ENCODE measurements at regions not wholly inside any gene's neighbourhood (a gene's known extent, or its start where the extent isn't known, plus 50 kb on each side); places are given as distances from the start of the nearest gene placed in this dataset.

GRCh38 chr6:98016565-98016964, 733.5 kb upstream of the MMS22L start:
- Histone ChIP-seq H2AFZ (ENCODE audit: control insufficient read depth, low read depth, low read length) (no peak overlapping the region), H3K27ac (ENCODE audit: control insufficient read depth, insufficient read depth) (no peak overlapping the region), H3K9ac (ENCODE audit: control insufficient read depth, insufficient read depth, low read length) (no peak overlapping the region), H3K4me1 (ENCODE audit: control insufficient read depth, insufficient read depth, low read length) (no peaks in the 10 kb centered on the region), H3K79me2 (ENCODE audit: control insufficient read depth, insufficient read depth, low read length) (no peaks in the 10 kb centered on the region), H3K4me3 (no peak overlapping the region), H3K27me3 (replicated peaks in 1 of 2; ENCODE audit: control insufficient read depth in 2 of 2, insufficient read depth in 2 of 2, low read length in 1 of 2) (no peaks in the 10 kb centered on the region), H3K4me2 (ENCODE audit: control insufficient read depth, insufficient read depth) (no peak overlapping the region), H3K9me3 (replicated peaks; ENCODE audit: control insufficient read depth, insufficient read depth, low read length) (no peaks in the 10 kb centered on the region), H4K20me1 (ENCODE audit: control insufficient read depth, insufficient read depth) (no peaks in the 10 kb centered on the region), H3K36me3 (ENCODE audit: control insufficient read depth in 2 of 2, insufficient read depth in 2 of 2, low read length in 1 of 2) (no peaks in the 10 kb centered on the region)
- DNase-seq (ENCODE audit: low read depth, low spot score) (no peak), FAIRE-seq (no peak), ATAC-seq (no peak)
- no TSS peak for BruUV-seq (replicated peaks)
- in situ Hi-C loops (cut with MboI) (no loop called here), intact Hi-C loops (cut with micrococcal nuclease; ENCODE audit: unreplicated experiment) (no loop called here)
- ChIA-PET CTCF (interaction anchor here (0.8 kb wide), 1 partner anchor 20 kb away, joined by 3 read pairs; no protein-coding TSS in a partner anchor), RAD21 (ENCODE audit: unreplicated experiment) (no interaction called here), SMC1A (ENCODE audit: uncharacterized antibody, unreplicated experiment) (interaction anchor here (1.0 kb wide), 1 partner anchor 9 kb away, joined by 5 read pairs; no protein-coding TSS in a partner anchor), POLR2A (no interaction called here)
- TF ChIP-seq PAX5 (IDR thresholded peaks at IDR 0.05; ENCODE audit: borderline replicate concordance, low read depth, low read length): no peak
- no peak for TF ChIP-seq NFXL1 (IDR thresholded peaks at IDR 0.05; ENCODE audit: borderline replicate concordance)
- no peak for TF ChIP-seq FOXK2 (IDR thresholded peaks at IDR 0.05)
- TF ChIP-seq CBX5 (IDR thresholded peaks at IDR 0.05; ENCODE audit: low read depth): no peak
- no peak for TF ChIP-seq ZSCAN29 (IDR thresholded peaks at IDR 0.05)
- no peak for TF ChIP-seq BCLAF1 (IDR thresholded peaks at IDR 0.05)
- no peak for TF ChIP-seq KAT2A (conservative IDR thresholded peaks at IDR 0.05; ENCODE audit: control insufficient read depth, low read depth, low read length)
- no peak for TF ChIP-seq IRF4 (IDR thresholded peaks at IDR 0.05; ENCODE audit: low read depth, low read length)
- no peak for TF ChIP-seq HDAC2 (IDR thresholded peaks at IDR 0.05)
- WGBS (ENCODE audit: insufficient coverage, insufficient replicate concordance, low lambda C conversion rate, missing lambda C conversion rate): 11% methylated on average over 4 of the region's 4 CpGs

Data from GM12878 (cell line).